ENCODE measurements at regions not wholly inside any gene's neighbourhood (a gene's known extent, or its start where the extent isn't known, plus 50 kb on each side); places are given as distances from the start of the nearest gene placed in this dataset.

DNA sequence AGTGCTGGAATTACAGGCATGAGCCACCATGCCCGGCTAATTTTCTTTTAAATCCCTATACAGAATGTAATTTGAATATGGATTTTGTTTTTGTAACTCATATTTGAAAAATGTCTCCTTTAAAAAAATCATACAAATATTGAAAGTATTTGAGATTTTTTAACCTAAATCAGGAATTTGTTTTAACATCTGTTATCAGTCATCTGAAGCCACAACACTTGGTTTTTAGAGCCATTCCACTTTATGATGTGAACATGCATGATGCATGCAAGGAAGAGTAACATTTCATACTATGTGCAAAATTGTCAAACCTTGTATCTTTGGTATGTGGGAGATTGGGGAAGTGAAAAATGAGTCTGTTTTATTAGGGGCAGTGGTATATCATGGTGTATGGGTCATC is 124.5 kb upstream of the AHI1 start (continued):
- TF ChIP-seq, protein P1, sequence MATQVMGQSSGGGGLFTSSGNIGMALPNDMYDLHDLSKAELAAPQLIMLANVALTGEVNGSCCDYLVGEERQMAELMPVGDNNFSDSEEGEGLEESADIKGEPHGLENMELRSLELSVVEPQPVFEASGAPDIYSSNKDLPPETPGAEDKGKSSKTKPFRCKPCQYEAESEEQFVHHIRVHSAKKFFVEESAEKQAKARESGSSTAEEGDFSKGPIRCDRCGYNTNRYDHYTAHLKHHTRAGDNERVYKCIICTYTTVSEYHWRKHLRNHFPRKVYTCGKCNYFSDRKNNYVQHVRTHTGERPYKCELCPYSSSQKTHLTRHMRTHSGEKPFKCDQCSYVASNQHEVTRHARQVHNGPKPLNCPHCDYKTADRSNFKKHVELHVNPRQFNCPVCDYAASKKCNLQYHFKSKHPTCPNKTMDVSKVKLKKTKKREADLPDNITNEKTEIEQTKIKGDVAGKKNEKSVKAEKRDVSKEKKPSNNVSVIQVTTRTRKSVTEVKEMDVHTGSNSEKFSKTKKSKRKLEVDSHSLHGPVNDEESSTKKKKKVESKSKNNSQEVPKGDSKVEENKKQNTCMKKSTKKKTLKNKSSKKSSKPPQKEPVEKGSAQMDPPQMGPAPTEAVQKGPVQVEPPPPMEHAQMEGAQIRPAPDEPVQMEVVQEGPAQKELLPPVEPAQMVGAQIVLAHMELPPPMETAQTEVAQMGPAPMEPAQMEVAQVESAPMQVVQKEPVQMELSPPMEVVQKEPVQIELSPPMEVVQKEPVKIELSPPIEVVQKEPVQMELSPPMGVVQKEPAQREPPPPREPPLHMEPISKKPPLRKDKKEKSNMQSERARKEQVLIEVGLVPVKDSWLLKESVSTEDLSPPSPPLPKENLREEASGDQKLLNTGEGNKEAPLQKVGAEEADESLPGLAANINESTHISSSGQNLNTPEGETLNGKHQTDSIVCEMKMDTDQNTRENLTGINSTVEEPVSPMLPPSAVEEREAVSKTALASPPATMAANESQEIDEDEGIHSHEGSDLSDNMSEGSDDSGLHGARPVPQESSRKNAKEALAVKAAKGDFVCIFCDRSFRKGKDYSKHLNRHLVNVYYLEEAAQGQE (IDR thresholded peaks at IDR 0.05; ENCODE audit: unreplicated experiment), result no peak
- no peak for TF ChIP-seq POLR2AphosphoS5 (IDR thresholded peaks at IDR 0.05; ENCODE audit: low read depth)
- TF ChIP-seq EZH2phosphoT487 (IDR thresholded peaks at IDR 0.05; ENCODE audit: unreplicated experiment), result no peak
- TF ChIP-seq STAT1 (IDR thresholded peaks at IDR 0.05; ENCODE audit: unreplicated experiment), result no peak
- TF ChIP-seq, protein P2, sequence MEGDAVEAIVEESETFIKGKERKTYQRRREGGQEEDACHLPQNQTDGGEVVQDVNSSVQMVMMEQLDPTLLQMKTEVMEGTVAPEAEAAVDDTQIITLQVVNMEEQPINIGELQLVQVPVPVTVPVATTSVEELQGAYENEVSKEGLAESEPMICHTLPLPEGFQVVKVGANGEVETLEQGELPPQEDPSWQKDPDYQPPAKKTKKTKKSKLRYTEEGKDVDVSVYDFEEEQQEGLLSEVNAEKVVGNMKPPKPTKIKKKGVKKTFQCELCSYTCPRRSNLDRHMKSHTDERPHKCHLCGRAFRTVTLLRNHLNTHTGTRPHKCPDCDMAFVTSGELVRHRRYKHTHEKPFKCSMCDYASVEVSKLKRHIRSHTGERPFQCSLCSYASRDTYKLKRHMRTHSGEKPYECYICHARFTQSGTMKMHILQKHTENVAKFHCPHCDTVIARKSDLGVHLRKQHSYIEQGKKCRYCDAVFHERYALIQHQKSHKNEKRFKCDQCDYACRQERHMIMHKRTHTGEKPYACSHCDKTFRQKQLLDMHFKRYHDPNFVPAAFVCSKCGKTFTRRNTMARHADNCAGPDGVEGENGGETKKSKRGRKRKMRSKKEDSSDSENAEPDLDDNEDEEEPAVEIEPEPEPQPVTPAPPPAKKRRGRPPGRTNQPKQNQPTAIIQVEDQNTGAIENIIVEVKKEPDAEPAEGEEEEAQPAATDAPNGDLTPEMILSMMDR (conservative IDR thresholded peaks at IDR 0.05; ENCODE audit: low read depth in 2 of 2), result no peak
- no peak for TF ChIP-seq EZH2 (IDR thresholded peaks at IDR 0.05; ENCODE audit: low read depth, unreplicated experiment)
- TF ChIP-seq ZNF331 (CRISPR knock-in tag; IDR thresholded peaks at IDR 0.05; ENCODE audit: low read depth), result no peak
- TF ChIP-seq, protein P3, sequence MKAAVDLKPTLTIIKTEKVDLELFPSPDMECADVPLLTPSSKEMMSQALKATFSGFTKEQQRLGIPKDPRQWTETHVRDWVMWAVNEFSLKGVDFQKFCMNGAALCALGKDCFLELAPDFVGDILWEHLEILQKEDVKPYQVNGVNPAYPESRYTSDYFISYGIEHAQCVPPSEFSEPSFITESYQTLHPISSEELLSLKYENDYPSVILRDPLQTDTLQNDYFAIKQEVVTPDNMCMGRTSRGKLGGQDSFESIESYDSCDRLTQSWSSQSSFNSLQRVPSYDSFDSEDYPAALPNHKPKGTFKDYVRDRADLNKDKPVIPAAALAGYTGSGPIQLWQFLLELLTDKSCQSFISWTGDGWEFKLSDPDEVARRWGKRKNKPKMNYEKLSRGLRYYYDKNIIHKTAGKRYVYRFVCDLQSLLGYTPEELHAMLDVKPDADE (IDR thresholded peaks at IDR 0.05), result no peak

DNA sequence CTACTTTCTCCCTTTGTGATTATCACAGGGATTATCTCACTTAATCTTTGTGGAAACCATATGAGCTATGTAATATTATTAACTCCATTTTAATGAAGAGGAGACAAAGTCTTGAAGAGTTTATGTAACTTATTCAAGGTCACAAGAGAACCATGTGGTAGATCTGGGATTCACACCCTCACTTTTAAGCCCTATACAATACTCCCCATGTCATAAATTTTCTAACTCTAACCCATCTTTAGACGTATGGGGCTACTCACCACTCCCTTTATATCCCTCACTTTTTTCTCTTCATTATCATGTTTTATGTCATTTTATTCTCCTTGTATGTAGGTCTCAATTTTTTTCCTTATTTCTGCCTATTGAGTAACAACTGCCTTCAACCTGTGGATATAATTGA is 126.4 kb upstream of the AHI1 start:
- H3K9me3 Mint-ChIP-seq, result no peaks in the 10 kb centered on the region
- Histone ChIP-seq H3K27me3 (ENCODE audit: insufficient read depth) (no peaks in the 10 kb centered on the region), H3K36me3 (ENCODE audit: insufficient read depth) (no peaks in the 10 kb centered on the region), H4K20me1 (replicated peaks; ENCODE audit: insufficient read depth) (no peaks in the 10 kb centered on the region), H3F3A (replicated peaks; ENCODE audit: low read depth) (no peaks in the 10 kb centered on the region), H3K4me1 (ENCODE audit: insufficient read depth) (no peaks in the 10 kb centered on the region), H2AFZ (no peak overlapping the region), H3K79me2 (replicated peaks; ENCODE audit: insufficient read depth) (no peaks in the 10 kb centered on the region), H3K4me2 (no peak overlapping the region), H3K27ac (ENCODE audit: low read depth) (no peak overlapping the region), H3K4me3 (no peak overlapping the region), H3K9me2 (ENCODE audit: insufficient read depth) (peaks cover 9% of the 10 kb centered on the region)
- no peak overlapping the region for H3K27ac Mint-ChIP-seq
- H3K36me3 Mint-ChIP-seq (ENCODE audit: low read depth), result no peaks in the 10 kb centered on the region
- DNase-seq (ENCODE audit: low spot score), result no peak
- no peaks in the 10 kb centered on the region for H3K4me1 Mint-ChIP-seq
- no peak for ATAC-seq
- H3K27me3 Mint-ChIP-seq (ENCODE audit: insufficient read depth, low read depth, poor library complexity), result no peaks in the 10 kb centered on the region
- no peak overlapping the region for H3K4me3 Mint-ChIP-seq
- no peak for TF ChIP-seq ZNF114 (CRISPR knock-in tag; IDR thresholded peaks at IDR 0.05)
- no peak for TF ChIP-seq STAT1 (IDR thresholded peaks at IDR 0.05; ENCODE audit: unreplicated experiment)
- TF ChIP-seq NANOG (IDR thresholded peaks at IDR 0.05; ENCODE audit: borderline replicate concordance), result no peak
- TF ChIP-seq ZNF462 (CRISPR knock-in tag; IDR thresholded peaks at IDR 0.05), result no peak
- TF ChIP-seq, protein P2 (conservative IDR thresholded peaks at IDR 0.05; ENCODE audit: low read depth in 2 of 2), result no peak

All from GM23338 (cell line).